DND-41 (cell line): ENCODE measurements at regions not wholly inside any gene's neighbourhood (a gene's known extent, or its start where the extent isn't known, plus 50 kb on each side); places are given as distances from the start of the nearest gene placed in this dataset.

ENCODE experiments used
- EZH2 ChIP-seq: IDR thresholded peaks from 3 replicates; pipeline ENCODE4 v1.6.1; 2012; ENCODE audit warnings: borderline replicate concordance, low read depth, mild to moderate bottlenecking, moderate library complexity, low read length, inconsistent platforms; ENCODE audit not compliant: severe bottlenecking
- TF ChIP-seq, protein P1 (sequence below): IDR thresholded peaks from 2 replicates; pipeline ENCODE4 v1.5.1; 2012; ENCODE audit warnings: borderline replicate concordance, low read length, moderate library complexity, mild to moderate bottlenecking; ENCODE audit not compliant: poor library complexity, severe bottlenecking; ENCODE audit errors: extremely low read depth

DNA sequence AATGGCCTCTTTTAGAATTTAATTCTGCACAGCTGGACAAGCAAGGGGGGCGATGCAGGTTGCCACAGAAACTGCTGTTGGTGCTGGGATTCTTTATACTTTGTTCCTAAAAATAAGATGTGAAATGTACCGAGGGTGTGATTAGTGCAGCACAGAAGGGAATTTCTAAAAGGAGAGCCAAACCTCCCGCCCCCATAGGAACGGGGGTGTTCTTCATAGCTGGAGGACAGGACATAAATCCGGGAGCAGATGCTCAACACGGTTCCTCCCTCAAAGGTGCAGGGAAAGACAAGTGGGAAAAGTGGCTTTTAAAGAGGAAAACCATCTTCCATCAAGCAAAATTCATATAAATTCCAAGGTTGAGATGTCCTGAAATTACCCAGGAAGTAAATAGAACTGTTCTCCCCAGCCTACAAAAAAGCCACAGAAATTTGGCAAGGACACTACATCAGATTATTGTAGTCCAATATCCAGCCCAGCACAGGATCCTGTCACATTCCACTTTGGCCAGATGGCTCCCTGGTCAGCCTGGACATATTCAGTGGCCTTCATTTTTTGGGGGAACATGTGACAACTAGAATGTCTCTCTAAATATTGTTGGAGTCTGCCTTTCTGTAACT lies 51.4 kb upstream of the TMX1 start:
- TF ChIP-seq, protein P1, sequence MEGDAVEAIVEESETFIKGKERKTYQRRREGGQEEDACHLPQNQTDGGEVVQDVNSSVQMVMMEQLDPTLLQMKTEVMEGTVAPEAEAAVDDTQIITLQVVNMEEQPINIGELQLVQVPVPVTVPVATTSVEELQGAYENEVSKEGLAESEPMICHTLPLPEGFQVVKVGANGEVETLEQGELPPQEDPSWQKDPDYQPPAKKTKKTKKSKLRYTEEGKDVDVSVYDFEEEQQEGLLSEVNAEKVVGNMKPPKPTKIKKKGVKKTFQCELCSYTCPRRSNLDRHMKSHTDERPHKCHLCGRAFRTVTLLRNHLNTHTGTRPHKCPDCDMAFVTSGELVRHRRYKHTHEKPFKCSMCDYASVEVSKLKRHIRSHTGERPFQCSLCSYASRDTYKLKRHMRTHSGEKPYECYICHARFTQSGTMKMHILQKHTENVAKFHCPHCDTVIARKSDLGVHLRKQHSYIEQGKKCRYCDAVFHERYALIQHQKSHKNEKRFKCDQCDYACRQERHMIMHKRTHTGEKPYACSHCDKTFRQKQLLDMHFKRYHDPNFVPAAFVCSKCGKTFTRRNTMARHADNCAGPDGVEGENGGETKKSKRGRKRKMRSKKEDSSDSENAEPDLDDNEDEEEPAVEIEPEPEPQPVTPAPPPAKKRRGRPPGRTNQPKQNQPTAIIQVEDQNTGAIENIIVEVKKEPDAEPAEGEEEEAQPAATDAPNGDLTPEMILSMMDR, result no peak
- no peak for TF ChIP-seq EZH2
